Subcutaneous abdominal adipose tissue (tissue), 5 donors: ENCODE measurements at regions not wholly inside any gene's neighbourhood (a gene's known extent, or its start where the extent isn't known, plus 50 kb on each side); places are given as distances from the start of the nearest gene placed in this dataset.

Experiments used
- H3K27ac ChIP-seq: one replicate; pipeline ENCODE4 v1.7.0; 2013; ENCODE audit warnings: low read depth, mild to moderate bottlenecking, inconsistent platforms, low read length, moderate library complexity
- H3K27me3 ChIP-seq, 5 donors: one replicate each; pipeline ENCODE4 v1.7.0; 2013; ENCODE audit warnings: low read length in 5 of 5, inconsistent platforms in 1 of 5; ENCODE audit not compliant: control insufficient read depth in 5 of 5, insufficient read depth in 4 of 5
- H3K36me3 ChIP-seq, 5 donors: one replicate each; pipeline ENCODE4 v1.7.0; 2013; ENCODE audit warnings: low read length in 5 of 5; ENCODE audit not compliant: control insufficient read depth in 5 of 5, insufficient read depth in 5 of 5
- H3K4me1 ChIP-seq, 5 donors: one replicate each; pipeline ENCODE4 v1.7.0; 2013; ENCODE audit warnings: low read length in 5 of 5, mild to moderate bottlenecking in 3 of 5, moderate library complexity in 1 of 5; ENCODE audit not compliant: control insufficient read depth in 5 of 5, insufficient read depth in 5 of 5
- H3K4me3 ChIP-seq, 5 donors: one replicate each; pipeline ENCODE4 v1.7.0; 2013; ENCODE audit warnings: low read length in 5 of 5, low read depth in 1 of 5
- H3K9ac ChIP-seq, 5 donors: one replicate each; pipeline ENCODE4 v1.7.0; 2013; ENCODE audit warnings: low read length in 5 of 5, mild to moderate bottlenecking in 4 of 5, moderate library complexity in 3 of 5
- H3K9me3 ChIP-seq, 5 donors: one replicate each; pipeline ENCODE4 v1.7.0; 2013; ENCODE audit warnings: low read length in 5 of 5; ENCODE audit not compliant: control insufficient read depth in 5 of 5
- donor health status: healthy.
- donor health status: healthy.
- donor health status: healthy.
- donor health status: healthy.
- donor health status: healthy.

DNA sequence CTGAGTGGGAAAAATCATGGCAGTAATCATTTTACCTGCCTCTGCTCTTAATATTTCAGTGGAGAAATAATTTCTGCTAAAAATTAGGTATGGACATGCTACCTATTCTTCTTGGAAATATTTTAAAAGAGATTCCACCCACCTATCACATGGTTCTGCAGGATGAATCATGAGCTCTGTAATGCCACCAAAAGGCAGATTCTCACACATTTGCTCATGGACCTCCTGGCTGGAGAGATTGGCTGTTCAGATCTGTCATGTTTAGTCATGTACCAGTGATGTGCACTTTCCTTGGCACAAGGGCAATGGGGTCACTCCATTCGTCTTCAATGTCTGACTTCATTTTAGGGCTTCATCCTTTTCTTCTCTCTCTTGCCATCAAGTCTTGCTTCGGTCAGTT lies 101.8 kb upstream of the MBNL2 start:
- H3K27ac ChIP-seq, result no peak overlapping the region

DNA sequence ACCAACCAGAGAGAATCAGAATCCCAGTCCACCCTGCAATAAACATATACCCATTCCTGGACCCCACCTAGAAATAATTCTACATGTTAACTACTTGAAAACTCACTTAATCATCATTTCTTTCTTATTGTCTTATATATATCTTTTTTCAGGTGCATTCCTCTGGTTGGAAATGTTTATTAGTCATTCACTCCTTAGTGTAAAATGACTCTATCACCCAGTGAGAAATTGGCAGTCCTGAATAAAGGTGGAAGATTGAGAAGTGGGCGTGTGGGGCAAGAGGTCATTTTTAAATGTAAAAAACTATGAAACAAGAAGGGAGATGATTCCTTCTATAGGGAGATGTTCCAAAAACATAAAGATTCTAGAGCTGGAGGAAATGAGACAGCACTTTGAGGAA lies 101.2 kb upstream of the MBNL2 start:
- Histone ChIP-seq H3K9me3 (no peaks in the 10 kb centered on the region), H3K27ac (no peak overlapping the region), H3K36me3 (no peaks in the 10 kb centered on the region), H3K4me1 (peaks cover 0 to 28% (median 23%) of the 10 kb centered on the region in 5 donors), H3K27me3 (no peaks in the 10 kb centered on the region), H3K4me3 (no peak overlapping the region), H3K9ac (no peak overlapping the region)

More for the DNA sequence above, 101.8 kb upstream of the MBNL2 start:
- H3K4me3 ChIP-seq, result no peak overlapping the region
- H3K9ac ChIP-seq, result no peak overlapping the region
- H3K4me1 ChIP-seq, result peaks cover 1 to 23% (median 20%) of the 10 kb centered on the region in 5 donors
- H3K9me3 ChIP-seq, result no peaks in the 10 kb centered on the region
- H3K27me3 ChIP-seq, result no peaks in the 10 kb centered on the region
- no peaks in the 10 kb centered on the region for H3K36me3 ChIP-seq

DNA sequence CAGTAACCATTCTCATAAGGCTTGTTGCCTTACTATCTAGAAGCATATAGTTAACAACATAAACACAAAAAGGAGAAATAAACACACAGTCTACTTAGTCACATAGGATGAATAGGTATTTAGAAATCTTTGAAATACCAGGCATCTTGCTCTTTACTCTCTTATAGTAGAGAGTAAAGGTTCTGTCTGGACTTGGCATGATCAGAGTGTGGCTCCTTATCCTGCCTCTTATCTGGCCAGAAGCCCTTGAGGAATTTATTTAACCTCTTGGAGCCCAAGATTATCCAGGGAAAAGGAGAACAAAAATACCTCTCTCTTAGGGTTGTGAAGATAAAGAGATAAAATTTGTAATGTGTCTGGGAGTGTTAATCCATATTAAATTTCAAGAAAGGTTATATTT lies 100.2 kb upstream of the MBNL2 start:
- H3K9ac ChIP-seq, result no peak overlapping the region
- H3K4me3 ChIP-seq, result no peak overlapping the region
- no peaks in the 10 kb centered on the region for H3K27me3 ChIP-seq
- no peak overlapping the region for H3K27ac ChIP-seq
- peaks cover 0 to 31% (median 21%) of the 10 kb centered on the region in 5 donors for H3K4me1 ChIP-seq
- no peaks in the 10 kb centered on the region for H3K9me3 ChIP-seq
- H3K36me3 ChIP-seq, result no peaks in the 10 kb centered on the region

DNA sequence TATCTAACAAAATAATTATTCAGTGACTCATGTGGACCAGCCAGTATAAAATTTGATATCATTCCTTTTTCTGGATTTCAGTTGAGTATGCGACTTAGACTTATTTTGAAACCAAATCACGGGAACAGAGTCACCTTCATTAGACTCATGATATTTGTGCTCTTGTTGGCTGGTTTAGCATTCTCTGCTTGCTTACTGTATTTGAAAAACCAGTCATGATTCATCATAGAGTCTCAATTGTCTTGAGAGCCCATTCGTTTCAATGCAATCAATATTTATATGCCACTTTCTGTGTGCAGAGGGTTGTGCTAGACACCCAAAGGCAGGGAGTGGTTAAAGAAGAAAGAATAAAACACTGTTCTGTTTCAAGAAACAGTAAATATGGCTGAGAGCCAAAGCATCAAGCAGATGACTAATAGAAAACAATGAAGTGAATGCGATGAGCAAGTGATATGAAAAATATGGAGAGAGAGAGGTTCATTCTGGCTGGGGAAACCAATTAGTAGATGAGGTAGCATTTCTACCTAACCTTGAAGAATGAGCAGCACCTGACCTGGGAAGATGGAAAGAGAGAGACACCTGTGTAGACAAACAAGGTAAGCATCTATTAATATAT lies 99.6 kb upstream of the MBNL2 start:
- H3K9ac ChIP-seq, result no peak overlapping the region
- H3K4me1 ChIP-seq, result peaks cover 0 to 31% (median 21%) of the 10 kb centered on the region in 5 donors
- H3K36me3 ChIP-seq, result no peaks in the 10 kb centered on the region
- no peak overlapping the region for H3K27ac ChIP-seq
- H3K9me3 ChIP-seq, result no peaks in the 10 kb centered on the region
- no peak overlapping the region for H3K4me3 ChIP-seq
- H3K27me3 ChIP-seq, result no peaks in the 10 kb centered on the region

DNA sequence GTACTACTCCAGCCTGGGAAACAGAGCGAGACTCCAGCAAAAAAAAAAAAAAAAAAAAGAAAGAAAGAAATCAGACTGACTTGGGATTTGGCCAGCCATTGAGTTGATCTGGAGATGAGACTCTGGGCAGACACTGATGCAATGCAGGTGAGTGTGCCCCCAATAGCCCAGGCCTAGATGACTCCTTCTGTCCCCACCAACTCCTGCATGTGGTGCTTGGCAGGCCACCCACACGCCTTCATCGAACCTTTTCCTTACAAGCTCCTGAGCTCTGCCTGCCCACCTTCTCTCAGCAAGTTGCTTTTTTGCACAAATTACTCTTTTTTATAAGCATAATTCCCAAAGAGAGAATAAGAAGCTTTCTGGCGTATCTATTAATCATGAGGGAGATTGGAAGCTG lies 97.9 kb upstream of the MBNL2 start:
- H3K27ac ChIP-seq, result no peak overlapping the region
- H3K9me3 ChIP-seq, result no peaks in the 10 kb centered on the region
- peaks cover 0 to 31% (median 21%) of the 10 kb centered on the region in 5 donors for H3K4me1 ChIP-seq
- H3K27me3 ChIP-seq, result no peaks in the 10 kb centered on the region
- H3K36me3 ChIP-seq, result no peaks in the 10 kb centered on the region
- H3K4me3 ChIP-seq, result no peak overlapping the region
- H3K9ac ChIP-seq, result no peak overlapping the region

DNA sequence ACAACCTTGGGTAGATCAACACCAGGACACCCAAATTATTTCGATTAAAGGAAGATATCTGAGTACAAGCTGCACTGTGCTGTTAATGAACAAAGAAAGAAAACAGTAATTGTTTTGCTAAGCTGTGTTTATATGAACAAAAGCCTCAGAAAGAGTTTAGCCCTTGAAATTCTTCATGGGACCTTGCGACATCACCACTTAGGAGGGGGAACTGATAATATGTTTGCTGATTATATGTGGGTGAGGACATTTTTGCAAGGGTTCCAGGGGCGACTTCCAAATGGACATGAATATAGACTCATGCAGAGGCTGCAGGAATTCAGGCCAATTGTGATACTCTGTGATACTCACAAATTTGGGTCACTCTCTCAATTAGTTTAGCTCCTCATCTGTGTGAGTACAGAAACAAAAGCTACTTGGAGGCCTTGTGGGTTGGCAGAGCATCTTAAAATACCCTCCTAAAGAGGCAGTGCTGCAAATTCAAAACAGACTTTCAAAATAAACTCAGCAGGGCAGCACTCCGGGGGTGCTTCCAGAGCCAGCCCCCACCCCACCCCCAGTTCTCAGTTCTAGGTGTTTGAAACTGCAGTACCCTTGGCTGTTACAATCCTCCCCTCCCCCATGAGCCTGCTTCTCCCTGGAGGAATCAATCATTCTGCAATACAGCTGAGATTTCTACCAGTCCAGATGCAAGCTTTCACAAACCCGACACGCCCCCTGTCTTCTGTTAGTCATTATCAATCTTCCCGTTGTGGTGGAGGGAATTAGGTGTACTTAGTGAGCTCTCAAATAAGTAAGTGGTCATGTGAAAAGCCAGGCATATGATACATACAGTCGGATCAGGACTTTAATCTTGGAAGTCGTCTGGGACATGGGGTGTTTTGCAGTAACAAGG lies 97.0 kb upstream of the MBNL2 start:
- Histone ChIP-seq H3K4me3 (no peak overlapping the region), H3K27ac (peak overlapping the region; percentile 59), H3K27me3 (no peaks in the 10 kb centered on the region), H3K9ac (peak overlapping the region in 1 of 5 donors; percentile 21), H3K9me3 (no peaks in the 10 kb centered on the region), H3K36me3 (no peaks in the 10 kb centered on the region), H3K4me1 (peaks cover 0 to 35% (median 24%) of the 10 kb centered on the region in 5 donors)

DNA sequence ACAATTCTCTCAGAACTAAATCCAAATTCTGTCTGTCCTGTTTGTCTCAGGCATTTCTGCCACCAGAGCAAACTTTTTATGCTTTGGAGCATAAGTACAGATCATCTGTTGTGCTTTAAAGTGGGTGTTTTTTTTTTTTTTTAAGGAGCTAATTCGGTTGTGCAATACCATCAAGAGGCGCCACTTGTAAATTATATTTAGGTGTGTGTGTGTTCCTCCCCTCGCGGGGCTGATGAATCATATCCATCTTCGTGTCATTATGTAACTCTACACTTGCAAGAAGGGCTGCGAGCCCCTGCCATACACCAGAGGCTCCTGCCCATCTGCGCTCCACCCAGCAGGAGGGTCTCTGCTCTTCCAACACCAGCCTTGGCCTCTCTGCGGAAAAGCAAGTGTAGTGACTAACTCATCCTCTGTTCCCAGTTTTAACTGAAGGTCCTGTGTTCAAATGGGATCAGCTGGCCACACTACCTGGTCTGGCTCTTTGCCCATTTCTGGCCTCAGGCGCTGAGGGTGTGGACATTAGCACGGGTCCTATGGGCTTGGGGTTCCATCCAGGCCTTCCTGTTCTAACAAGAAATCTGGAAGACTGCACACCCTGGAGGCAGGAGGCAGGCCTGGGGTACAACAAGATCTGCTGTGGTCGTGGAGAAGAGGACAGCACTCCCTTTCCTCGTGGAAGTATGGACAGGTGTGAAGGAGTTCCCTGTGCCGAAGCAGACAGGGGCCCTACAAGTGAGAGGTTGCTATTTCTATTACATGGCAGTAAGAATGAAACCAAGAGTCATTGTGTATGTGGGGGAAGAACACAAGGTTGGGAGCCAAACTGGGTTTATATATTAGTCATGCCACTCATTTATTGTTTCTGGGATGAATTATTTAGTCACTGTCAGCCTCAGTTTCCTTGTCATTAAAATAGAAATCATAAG lies 96.1 kb upstream of the MBNL2 start:
- H3K9me3 ChIP-seq, result no peaks in the 10 kb centered on the region
- H3K4me1 ChIP-seq, result peaks cover 0 to 39% (median 26%) of the 10 kb centered on the region in 5 donors
- peak overlapping the region in 1 of 5 donors; percentile 10 for H3K4me3 ChIP-seq
- peak overlapping the region; percentile 59 for H3K27ac ChIP-seq
- H3K36me3 ChIP-seq, result no peaks in the 10 kb centered on the region
- H3K9ac ChIP-seq, result peak overlapping the region in 1 of 5 donors; percentile 21
- H3K27me3 ChIP-seq, result no peaks in the 10 kb centered on the region

DNA sequence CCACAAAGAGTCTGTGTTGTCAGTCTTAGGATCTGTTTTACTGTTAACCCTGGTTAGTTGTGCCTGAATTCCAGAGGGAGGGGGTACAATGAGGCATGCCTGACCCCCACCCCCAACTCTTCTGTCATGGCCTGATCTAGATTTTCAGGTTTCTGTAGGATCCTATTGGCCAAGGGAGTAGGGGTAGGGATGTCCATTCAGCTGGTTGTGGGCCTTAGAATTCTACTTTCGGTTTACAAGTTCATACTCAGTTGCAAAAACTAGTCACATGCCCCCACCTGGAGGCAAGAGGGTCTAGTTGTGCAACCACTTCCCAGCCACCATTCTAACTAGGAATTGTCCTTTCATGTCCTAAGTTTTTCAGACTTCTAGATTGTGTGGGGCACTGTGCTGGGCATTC lies 94.3 kb upstream of the MBNL2 start:
- Histone ChIP-seq H3K9ac (no peak overlapping the region), H3K4me1 (peaks cover 0 to 33% (median 24%) of the 10 kb centered on the region in 5 donors), H3K9me3 (no peaks in the 10 kb centered on the region), H3K36me3 (no peaks in the 10 kb centered on the region), H3K27me3 (no peaks in the 10 kb centered on the region), H3K27ac (no peak overlapping the region), H3K4me3 (no peak overlapping the region)

DNA sequence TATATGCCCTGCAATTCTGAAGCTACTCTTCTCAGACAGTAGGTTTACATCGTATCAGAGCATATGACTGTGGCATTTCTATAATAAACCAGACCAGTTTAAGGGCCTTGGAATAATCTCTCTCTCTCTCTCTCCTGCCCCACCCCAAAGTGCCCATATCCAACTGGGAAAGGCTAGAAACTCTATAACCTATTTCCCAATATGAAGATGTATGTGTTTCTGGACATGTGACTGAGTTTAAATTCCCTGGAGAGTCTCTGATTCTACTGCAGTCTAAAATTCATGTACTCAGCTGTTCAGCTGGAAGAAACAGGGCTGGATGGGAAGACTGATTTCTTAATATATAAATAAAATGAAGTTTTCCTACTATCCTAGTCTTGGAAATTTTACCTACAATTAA lies 91.9 kb upstream of the MBNL2 start:
- Histone ChIP-seq H3K4me3 (no peak overlapping the region), H3K27ac (no peak overlapping the region), H3K4me1 (peaks cover 0 to 21% (median 13%) of the 10 kb centered on the region in 5 donors), H3K36me3 (no peaks in the 10 kb centered on the region), H3K9ac (no peak overlapping the region), H3K27me3 (no peaks in the 10 kb centered on the region), H3K9me3 (no peaks in the 10 kb centered on the region)
